Retinal pigment epithelial cell (primary cell): ENCODE measurements at regions not wholly inside any gene's neighbourhood (a gene's known extent, or its start where the extent isn't known, plus 50 kb on each side); places are given as distances from the start of the nearest gene placed in this dataset.

Experiments
- DNase-seq: peaks from one replicate; pipeline ENCODE4 v3.0.0-alpha.2; 2010; ENCODE audit warnings: low read depth
- H3K4me3 ChIP-seq: 2 replicates; pipeline ENCODE4 v1.5.1; 2011; ENCODE audit warnings: mild to moderate bottlenecking, low read length, control low read depth, moderate library complexity
- CTCF ChIP-seq: conservative IDR thresholded peaks from 2 replicates; pipeline ENCODE4 v1.5.1; 2011; ENCODE audit warnings: low read depth, low read length, control low read depth, inconsistent platforms

- no peak for TF ChIP-seq CTCF
- H3K4me3 ChIP-seq: no peak overlapping the region
- no peak for DNase-seq
These were observed 139.8 kb upstream of the ZEB1 start for GRCh38 chr10:31179091-31179680.

- no peak overlapping the region for H3K4me3 ChIP-seq
- peak; percentile 24 for TF ChIP-seq CTCF
- peak; percentile 52 for DNase-seq
These were observed 132.6 kb upstream of the ZEB1 start for GRCh38 chr10:31186225-31187000.

GRCh38 chr10:31187182-31187581 lies 131.8 kb upstream of the ZEB1 start:
- H3K4me3 ChIP-seq: no peak overlapping the region
- TF ChIP-seq CTCF: no peak
- no peak for DNase-seq

GRCh38 chr10:31187607-31188210 lies 131.3 kb upstream of the ZEB1 start:
- H3K4me3 ChIP-seq: no peak overlapping the region
- no peak for TF ChIP-seq CTCF
- DNase-seq: no peak

- no peak for DNase-seq
- H3K4me3 ChIP-seq: no peak overlapping the region
- no peak for TF ChIP-seq CTCF
These were observed 130.1 kb upstream of the ZEB1 start for GRCh38 chr10:31188792-31189406.

GRCh38 chr10:31190488-31190887 lies 128.5 kb upstream of the ZEB1 start:
- no peak for TF ChIP-seq CTCF
- no peak for DNase-seq

More at GRCh38 chr10:31190488-31190887, 128.5 kb upstream of the ZEB1 start:
- H3K4me3 ChIP-seq: no peak overlapping the region
